Left lobe of liver (tissue), 2 donors: ENCODE measurements at regions not wholly inside any gene's neighbourhood (a gene's known extent, or its start where the extent isn't known, plus 50 kb on each side); places are given as distances from the start of the nearest gene placed in this dataset.

Experiments used
- ATAC-seq: fragments of 200-7000 bp; cut with Tn5 transposase; one replicate; pipeline ENCODE4 v1.9.1; 2020; ENCODE audit warnings: mild to moderate bottlenecking, moderate library complexity
- DNase-seq: peaks from one replicate; pipeline ENCODE4 v3.0.0-alpha.2; 2020; ENCODE audit warnings: low spot score
- donor health status: DM: no; HTN: no; CAD: no; lungs with moderate emphysema.
- donor health status: DM: no; HTN: yes; CAD: no.

DNA sequence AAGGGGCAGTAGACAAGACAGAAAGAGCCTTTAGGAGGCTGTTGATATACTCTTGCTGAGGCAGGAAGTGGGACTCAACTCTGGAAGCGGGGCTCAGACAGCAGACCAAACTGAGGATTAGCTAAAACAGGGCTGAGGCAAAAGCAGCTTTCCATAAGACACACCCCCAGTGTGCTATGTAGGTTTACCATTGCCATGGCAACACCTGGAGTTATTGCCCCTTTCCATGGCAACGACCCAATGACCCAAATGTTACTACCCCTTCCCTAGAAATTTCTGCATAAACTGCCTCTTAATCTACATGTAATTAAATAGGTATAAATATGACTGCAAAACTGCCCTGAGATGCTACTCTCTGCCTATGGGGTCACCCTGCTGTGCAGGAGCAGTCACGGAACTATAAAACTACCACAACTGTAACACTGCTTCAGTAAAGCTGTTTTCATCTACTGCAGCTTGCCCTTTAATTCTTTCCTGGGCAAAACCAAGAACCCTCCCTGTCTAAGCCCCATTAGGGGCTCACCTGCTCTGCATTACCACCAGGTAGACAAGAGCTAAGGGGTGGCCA lies 348.4 kb upstream of the PODXL start:
- DNase-seq (no peak), ATAC-seq (no peak)

DNA sequence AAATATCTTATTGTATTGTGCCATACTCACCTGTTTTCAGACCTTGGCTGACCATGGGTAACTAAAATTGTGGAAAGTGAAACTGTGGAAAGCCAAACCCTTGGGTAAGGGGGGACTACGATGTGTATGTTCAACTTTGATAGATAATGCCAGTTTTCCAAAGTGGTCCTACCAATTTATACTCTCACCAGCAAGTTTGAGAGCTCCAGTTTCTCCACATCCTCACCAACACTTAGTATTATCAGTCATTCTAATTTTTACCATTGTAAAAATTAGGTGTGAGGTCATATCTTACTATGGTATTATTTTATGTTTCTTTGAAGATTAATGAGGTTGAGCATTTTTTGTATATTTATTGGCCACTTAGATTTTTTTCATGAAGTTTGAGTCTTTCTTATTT lies 346.9 kb upstream of the PODXL start:
- DNase-seq (no peak), ATAC-seq (no peak)

DNA sequence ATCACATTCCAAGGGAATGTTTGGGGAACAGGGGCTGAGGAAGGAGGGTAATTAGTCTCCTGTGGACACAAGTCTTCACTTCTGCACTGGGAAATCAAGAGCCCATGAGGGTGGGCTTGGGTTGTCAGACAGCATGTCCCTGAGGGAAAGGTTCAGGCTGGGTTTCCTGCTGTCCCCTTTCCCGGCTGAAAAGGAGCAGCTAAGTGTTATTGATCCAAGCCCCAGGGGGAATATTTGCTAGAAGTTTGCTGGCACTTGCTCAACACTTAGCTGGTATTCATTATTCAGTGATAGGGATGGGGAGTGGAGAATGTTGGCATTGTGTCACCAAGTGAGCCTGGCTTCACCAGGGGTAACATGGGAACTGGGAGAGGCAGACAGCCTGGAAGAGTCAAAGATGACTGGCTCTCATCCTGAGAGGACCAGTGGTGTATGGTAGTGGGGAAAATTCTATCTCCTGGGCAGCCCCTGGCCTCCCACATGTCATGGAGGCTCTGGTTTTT lies 344.4 kb upstream of the PODXL start:
- DNase-seq: no peak

DNA sequence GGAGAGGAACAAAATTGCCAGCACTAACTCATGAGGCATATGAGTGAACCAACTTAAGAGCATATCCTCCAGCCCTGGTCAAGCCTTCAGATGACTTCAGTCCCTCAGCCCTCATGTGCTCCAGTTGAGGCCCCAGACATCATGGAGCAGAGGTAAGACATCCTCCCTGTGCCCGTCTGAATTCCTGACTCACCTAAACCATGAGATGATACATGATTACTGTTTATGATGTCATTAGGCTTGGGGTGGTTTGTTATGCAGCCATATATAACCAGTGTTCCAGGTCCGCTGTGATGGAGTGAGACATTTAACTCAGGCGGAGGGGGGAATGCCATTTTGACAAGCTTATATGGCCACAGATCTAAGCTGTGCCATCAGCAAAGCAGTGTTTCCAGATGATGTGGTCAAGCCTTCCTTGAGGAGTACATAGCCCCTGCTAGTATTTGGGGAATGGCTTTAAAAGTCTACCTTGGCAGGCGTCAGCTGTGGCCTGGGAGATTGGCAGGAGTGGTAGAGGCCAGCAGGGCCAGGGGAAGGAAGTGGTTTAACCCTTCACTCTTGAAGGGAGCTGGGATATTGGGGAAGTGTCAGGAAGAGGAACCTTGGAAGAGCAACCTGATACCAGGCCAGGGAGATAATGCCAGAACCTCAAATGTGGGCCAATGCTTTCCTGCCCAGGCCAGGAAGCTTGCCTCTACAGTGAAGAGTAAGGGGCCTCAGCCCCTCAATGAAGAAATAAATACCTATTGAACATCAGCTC lies 343.0 kb upstream of the PODXL start:
- no peak for ATAC-seq
- no peak for DNase-seq

More for the DNA sequence above, 344.4 kb upstream of the PODXL start:
- no peak for ATAC-seq

DNA sequence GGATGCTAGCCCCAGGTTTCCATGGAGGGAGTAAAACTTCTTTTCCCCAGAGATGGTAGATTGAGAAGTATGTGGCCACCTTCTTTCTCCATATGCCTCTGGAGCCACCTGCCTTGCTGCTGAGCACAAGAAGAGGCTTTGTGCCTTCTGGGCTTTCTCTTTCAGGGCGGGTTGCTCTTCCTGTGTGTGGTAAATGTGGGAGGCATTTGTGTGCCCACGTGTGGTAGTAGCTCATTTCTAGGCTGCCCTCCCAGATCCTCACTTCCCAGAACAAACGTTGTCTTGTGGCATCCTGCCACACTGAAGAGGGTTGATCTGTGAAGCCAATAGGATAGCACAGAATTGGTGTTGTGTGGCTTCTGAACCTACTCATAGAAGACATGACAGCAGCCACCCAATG lies 342.0 kb upstream of the PODXL start:
- DNase-seq (no peak), ATAC-seq (no peak)

DNA sequence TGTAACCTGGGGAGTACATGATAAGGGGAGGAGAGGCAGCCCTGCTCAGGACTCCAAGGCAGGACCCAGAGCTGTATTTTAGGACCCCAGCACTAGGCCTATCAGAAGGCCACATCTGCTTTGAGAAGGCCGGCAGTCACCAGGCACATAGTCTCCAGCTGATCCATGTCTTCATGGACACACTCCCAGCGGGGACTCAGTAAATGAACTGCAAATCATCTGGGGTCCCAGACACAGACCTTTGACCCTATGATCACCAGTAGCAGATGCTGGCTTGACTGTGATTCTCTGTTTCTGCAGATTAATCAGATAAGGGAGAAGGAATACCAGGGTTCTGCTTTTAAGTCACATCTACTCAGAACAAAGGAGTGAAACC lies 341.4 kb upstream of the PODXL start:
- no peak for ATAC-seq

DNA sequence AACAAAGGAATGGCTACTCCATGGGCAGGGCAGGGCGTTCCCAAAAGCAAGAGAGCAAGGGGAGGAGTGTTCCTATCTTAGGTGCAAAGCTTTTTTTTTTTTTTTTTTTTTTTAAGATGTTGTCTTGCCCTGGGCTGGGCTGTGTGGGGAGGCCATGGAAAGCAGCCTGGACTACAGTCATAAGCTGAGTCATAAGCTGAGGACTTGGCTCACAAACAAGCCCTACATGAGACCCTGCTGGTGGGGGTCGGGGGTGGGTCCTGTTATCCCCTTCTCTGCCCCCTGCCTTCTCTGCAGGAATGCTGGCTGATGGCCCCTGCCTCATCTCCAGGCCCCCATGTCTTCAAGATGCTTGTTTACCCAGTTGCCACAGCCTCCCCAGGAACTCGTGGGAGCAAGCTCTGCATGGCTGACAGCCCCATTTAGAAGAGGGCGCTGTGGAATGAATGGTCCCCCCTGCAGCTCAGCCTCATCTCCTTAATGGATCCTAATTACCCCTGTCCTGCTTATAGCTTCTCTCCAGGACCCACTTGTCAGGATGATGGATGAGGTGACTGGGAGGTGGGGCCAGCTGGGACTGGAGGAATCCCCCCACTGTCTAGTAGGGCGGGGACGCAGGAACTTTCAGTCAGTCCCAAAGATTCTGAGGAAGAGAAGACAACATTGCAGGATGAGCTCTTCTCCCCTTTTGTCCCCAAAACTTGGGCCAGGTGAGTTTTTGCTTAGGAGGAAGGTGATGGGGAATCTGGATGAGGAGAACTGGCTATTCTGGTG lies 340.8 kb upstream of the PODXL start:
- DNase-seq: no peak
- ATAC-seq: no peak

More for the DNA sequence above, 341.4 kb upstream of the PODXL start:
- DNase-seq: no peak

DNA sequence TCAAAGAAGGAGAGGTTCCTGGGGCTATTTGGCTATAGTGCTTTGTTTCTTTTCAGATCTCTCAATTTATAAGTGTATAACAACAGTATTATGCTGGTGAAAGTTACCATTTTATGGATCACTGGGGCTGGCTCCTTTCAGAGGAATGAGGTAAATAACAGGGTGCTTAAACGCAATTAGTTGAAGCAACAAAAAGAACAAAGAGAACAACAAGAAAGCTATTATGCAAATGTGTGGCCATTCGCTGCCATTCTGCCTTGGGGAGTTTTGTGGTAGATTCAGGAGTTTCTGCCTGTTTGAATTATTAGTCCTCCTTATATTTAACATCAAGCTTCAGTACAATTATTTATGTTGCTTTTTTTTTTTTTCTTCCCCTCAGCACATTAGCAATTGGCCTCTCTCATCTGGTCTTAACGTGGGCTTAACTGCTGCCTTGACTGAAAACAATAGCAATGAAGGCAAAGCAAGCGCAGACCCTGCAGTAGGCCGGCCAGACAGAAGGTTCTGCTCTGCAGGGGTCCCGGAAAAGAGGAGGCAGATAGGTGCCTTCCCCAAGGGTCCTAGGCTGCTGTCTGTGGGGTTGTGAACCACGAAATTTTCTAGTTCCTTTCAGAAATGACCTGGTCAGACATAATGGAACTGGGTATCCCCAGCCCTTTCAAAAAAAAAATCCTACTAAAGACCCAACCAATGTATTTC lies 339.9 kb upstream of the PODXL start:
- DNase-seq: no peak
- ATAC-seq: no peak

DNA sequence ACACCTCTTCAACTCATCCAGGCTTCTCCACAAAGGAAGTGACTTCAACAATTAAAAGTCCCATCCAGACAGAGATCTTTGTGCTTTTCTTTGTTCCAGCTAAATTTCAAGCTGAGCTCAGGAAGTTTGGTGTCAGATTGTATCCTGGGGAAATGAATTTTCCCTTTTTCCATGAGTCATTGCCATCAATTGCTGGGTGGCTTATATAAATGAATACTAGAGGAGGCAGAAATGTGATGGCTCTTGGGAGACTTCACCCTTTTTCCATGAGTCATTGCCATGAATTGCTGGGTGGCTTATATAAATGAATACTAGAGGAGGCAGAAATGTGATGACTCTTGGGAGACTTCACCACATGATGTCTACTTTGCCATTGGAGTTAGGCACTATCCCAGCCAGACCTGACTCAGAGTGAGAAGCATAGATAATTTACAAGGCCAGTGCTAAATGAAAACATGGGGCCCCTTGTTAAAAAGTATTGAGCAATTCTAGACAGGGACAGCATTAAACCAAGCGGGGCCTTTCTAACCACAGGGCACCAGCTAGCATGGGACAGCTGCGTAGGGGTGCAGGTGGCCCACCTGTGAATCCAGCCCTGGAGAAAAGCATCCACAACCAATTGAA lies 339.2 kb upstream of the PODXL start:
- ATAC-seq (no peak), DNase-seq (no peak)

DNA sequence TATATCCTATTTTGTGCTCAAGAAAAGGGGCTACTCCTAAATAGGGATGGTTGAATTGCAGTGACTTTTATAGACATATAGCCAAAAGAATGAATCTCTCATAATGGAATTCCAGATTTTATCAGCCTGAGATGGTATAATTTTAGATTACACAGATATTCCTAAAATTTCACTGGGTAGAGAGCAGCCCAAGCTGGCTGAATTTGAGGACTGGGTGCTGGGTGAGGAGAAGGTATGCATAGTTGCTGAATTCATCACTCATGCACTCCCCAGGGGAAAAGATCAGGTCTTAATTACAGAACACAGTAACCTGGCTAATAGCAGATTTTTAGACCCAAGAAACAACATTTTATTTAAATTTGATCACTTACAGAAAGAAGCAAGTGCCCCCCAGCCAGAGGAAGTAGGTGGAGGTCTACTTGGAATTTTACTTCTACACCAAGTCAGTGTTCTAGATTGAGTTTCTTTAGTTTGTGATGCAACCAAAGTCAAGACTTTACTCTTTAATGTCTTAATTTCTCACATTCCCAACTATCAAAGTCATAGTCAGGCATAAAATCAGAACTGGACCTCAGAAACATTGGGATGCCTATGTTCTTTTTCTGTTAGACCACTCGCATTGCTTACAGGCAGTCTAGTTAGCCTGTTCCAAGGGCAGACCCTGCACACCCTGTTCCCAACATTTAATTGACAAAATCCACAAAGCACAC lies 337.4 kb upstream of the PODXL start:
- ATAC-seq: no peak
- DNase-seq: no peak

DNA sequence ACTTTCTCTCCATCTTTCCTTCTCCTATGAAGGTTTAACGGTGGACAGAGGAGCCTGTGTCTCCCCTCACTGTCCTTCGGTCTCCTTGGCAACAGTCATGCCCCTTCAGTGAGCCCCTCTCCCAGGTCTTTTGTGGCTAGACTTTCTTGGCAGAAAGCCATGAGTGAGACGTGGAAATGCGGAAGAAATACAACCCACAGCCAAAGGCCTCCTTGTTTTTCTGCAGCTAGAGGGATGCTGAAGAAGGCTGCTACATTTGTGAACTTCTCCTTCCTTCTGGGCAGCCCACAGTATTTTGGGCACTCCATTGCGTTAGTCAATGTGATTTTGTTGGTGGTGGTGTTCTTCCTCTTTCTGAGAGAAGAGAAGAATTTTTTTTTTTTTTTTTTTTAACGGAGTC lies 333.7 kb upstream of the PODXL start:
- no peak for DNase-seq

DNA sequence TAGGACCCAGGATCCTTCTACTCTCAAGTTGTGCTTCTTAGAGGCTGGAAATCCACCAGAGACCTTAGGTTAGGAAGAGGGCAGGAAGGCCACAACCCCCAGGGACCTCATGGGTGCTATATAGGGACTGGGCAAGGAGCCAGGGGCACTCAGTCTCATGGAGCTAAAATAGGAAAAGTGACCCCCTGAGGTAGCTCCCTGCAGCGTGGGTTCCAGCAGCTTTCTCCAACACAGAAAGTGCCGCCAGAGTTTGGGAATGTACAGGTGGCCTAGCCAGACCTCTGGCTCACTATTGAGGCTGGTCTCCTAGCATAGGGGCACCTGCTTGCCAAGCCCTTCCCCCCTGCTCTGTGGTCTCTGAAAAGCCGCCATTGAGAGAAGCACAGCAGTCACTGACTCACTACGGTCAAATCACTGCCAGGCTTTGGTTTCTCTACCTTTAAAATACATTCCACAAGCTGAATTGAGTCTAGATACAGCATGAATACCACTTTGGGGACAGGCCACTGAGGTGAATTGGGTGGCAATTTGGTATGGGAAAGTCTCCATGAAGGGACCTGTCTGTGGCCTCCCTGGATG lies 333.2 kb upstream of the PODXL start:
- ATAC-seq (no peak), DNase-seq (no peak)

More for the DNA sequence above, 333.7 kb upstream of the PODXL start:
- peak; percentile 20 for ATAC-seq

DNA sequence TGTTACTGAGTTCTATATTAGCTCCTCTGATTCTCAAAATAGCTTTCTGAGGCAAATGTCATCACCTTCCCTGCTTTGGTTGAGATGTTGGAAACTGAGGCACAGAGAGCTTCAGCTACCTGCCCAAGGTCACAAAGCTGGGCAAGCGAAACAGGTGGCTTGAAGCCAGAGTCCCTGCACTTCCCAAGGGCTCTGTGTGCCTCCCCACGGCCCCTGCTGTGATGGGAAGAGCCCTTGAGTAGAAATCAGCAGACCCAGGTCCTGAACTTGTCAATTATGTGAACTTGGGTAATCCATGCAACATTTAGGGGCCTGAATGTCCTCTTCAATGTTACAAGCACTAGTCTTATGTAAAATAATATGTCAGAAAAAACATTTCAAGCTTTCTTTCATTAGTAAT lies 327.3 kb upstream of the PODXL start:
- DNase-seq (no peak), ATAC-seq (no peak)

DNA sequence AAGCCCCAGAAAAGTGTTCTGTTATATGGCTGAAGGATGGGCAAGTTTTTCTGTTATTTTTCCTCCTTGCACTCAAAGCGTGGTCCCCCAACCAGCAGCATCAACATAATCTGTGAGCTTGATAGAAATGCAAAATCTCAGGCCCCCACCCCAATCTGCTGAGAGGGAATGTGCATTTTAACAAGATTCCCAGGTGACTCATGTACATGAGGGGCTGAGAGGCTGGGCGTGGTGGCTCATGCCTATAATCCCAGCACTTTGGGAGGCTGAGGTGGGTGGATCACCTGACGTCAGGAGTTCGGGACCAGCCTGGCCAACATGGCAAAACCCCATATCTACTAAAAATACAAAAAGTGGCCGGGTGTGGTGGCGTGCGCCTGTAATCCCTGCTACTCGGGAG lies 326.8 kb upstream of the PODXL start:
- DNase-seq (no peak), ATAC-seq (no peak)

DNA sequence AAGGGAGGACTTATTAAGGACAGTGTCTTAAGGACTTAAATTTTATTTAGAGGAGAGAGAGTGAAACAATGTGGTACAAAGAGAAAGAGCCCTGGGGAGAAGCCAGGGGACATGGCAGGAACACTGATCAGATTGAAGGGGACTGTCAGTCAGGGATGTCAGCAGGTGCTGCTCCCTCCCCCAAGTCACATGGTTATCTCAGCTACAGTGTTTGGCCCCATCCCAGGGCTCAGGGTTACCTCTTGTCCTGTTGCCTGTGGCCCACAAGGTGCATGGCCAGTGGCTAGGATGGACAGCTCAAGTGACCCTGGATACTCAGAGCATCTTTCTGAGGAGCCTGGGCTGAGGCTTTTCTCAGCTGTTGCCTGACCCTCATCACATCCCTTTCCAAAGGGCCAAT lies 325.9 kb upstream of the PODXL start:
- ATAC-seq (no peak), DNase-seq (no peak)

DNA sequence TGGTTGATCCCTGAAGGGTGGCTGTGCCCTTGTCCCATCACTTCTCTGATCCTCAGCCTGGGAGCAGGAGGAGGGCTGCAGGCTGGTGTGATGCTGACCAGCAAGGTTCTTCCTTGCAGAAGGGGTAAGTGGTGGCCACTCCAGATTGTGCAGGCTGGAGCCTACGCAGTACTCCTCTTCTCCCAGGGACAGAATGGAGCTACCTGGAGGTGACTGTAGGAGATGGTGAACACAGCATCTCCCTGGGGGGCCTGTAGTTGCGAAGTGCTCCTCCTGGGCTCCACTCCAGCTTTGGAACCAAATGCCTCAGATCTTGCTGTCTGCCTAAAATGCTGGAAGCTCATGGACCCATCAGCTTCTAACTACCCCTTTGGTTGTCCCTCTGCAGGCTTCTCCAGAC lies 323.6 kb upstream of the PODXL start:
- no peak for DNase-seq
- ATAC-seq: no peak

DNA sequence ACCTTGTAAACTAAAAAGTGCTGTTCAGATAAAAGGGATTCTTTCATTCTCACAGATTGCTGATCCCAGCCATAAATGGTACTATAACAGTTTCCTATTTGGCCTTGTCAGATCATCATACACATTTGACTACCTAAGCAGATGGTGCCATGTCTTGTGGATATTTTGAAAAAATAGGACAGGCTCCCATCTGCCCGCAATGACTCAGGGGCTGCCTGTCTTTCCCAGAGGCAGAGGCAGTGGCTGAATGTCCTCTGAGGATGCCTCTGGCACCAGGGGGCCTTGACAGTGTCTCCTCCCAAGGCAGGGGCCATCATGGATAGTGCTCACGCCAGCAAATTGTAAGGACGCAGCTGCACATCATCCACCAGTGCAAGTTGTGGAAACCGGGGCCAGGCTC lies 323.0 kb upstream of the PODXL start:
- no peak for DNase-seq
- ATAC-seq: no peak

DNA sequence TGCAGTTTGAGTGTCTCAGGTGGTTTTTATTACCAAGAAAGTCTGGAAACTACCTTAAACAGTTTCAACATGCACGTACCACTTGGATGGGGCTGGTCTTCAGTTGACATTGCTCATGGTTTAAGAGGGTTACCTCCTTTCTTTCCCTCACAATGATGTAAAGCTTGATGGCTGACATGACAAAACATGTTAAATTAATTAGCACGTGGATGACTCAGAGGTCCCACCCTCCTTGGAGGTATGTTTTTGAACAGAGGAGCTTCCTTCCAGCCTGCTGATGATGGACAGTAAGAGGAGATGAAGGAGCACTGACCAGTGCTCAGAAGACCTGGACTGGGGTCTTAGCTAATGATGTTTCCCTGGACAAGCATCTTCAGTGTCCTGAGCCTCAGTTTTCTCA lies 322.3 kb upstream of the PODXL start:
- no peak for ATAC-seq
- no peak for DNase-seq

DNA sequence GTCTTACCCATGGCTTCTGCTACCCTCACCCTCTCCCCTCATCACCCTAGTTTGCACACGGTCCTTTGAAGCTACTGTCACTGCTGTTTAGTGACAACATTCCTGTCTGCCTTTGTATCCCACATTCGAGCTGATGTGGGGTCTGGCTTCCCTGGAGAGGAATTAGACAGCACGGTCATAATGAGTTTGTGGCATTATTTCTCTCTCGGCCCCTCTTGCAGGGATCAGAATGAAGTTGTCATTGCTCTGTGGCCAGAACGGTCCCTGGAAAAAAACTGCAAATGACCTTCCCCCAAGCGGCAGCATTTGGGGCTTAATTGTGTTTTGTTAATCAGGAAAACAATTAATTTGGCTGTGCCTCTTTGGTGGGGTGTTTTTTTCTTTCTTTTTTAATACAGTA lies 317.2 kb upstream of the PODXL start:
- no peak for DNase-seq
- ATAC-seq: no peak

DNA sequence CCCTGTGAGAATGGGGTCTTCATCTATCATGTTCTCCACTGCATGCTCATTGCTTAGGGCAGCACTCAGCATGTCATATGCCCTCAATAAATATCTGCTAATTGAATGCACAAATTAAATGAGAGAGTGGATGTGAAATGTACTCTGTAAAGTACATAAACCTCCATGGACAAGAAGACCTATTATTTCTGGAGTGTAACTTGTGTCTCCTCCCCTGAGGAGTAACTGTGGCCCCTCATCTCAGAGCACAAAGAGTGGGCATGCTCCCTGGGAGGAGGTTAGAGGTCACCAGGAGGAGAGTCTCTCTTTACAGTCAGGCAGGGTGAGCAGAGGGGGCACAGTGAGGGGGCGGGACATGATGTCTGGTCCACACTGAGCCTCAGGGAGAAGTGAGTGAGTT lies 313.6 kb upstream of the PODXL start:
- no peak for DNase-seq
- no peak for ATAC-seq
